Caco-2 (cell line): ENCODE measurements at regions not wholly inside any gene's neighbourhood (a gene's known extent, or its start where the extent isn't known, plus 50 kb on each side); places are given as distances from the start of the nearest gene placed in this dataset.

ENCODE experiments used
- BruUV-seq: library from RNA; stranded (reverse); fragments of 400-500 nt; replicated peaks from 2 replicates; lab custom pipeline; 2021; lab: Mats Ljungman, UMichigan
- CTCF ChIA-PET: fragments of 300-600 bp; sonication (Branson Sonifier 250); formaldehyde crosslinking; loops from one replicate; lab custom pipeline; 2022; ENCODE audit warnings: antibody characterized with exemption; lab: Charles Lee
- POLR2A ChIA-PET: fragments of 300-600 bp; sonication (Branson Sonifier 250); formaldehyde crosslinking; loops from one replicate; lab custom pipeline; 2022; ENCODE audit warnings: antibody characterized with exemption; lab: Charles Lee
- DNase-seq, 2 experiments: peaks; one replicate each; pipeline versions ENCODE4 v3.0.0 to v3.0.0-alpha.2; 2020 to 2022
- H3K27me3 ChIP-seq: replicated peaks from 2 replicates; pipeline ENCODE4 v1.6.0; 2011; ENCODE audit warnings: low read length; ENCODE audit not compliant: control insufficient read depth, insufficient read depth
- H3K36me3 ChIP-seq: 2 replicates; pipeline ENCODE4 v1.5.1; 2011; ENCODE audit warnings: low read length; ENCODE audit not compliant: control insufficient read depth, insufficient read depth
- H3K4me1 ChIP-seq: fragments of 250-450 bp; sonication (Bioruptor Pico); 2 replicates; pipeline ENCODE4 v1.5.1; 2020; ENCODE audit warnings: mild to moderate bottlenecking
- H3K4me3 ChIP-seq: 2 replicates; pipeline ENCODE4 v1.5.1; 2011; ENCODE audit warnings: low read depth, mild to moderate bottlenecking, control low read depth, low read length
- H3K9me3 ChIP-seq: fragments of 250-450 bp; sonication (Bioruptor Pico); 2 replicates; pipeline ENCODE4 v1.5.1; 2020; ENCODE audit warnings: mild to moderate bottlenecking, moderate library complexity
- H3K27ac Mint-ChIP-seq: one replicate; pipeline ENCODE4 v1.8.0; 2022; ENCODE audit warnings: mixed read lengths; ENCODE audit not compliant: unreplicated experiment
- H3K27me3 Mint-ChIP-seq: one replicate; pipeline ENCODE4 v1.8.0; 2022; ENCODE audit warnings: mixed read lengths; ENCODE audit not compliant: insufficient read depth, unreplicated experiment
- H3K36me3 Mint-ChIP-seq: one replicate; pipeline ENCODE4 v1.8.0; 2022; ENCODE audit warnings: mild to moderate bottlenecking, mixed read lengths; ENCODE audit not compliant: insufficient read depth, unreplicated experiment
- H3K4me1 Mint-ChIP-seq: one replicate; pipeline ENCODE4 v1.8.0; 2022; ENCODE audit warnings: low read depth, mixed read lengths; ENCODE audit not compliant: unreplicated experiment
- H3K4me3 Mint-ChIP-seq: one replicate; pipeline ENCODE4 v1.8.0; 2022; ENCODE audit warnings: mild to moderate bottlenecking, moderate library complexity, mixed read lengths; ENCODE audit not compliant: unreplicated experiment
- H3K9me3 Mint-ChIP-seq: one replicate; pipeline ENCODE4 v1.8.0; 2022; ENCODE audit warnings: mixed read lengths; ENCODE audit not compliant: unreplicated experiment
- CTCF ChIP-seq, 2 experiments: fragments of 200-600 bp in 1 of 2; IDR thresholded peaks; 1 replicate in 1 of 2; 2 replicates in 1 of 2; pipeline versions ENCODE4 v1.5.1 to v1.8.0; 2011 to 2022; ENCODE audit warnings: antibody characterized with exemption in 1 of 2, control low read depth in 1 of 2, inconsistent platforms in 1 of 2, low read depth in 1 of 2, low read length in 1 of 2, mild to moderate bottlenecking in 1 of 2, moderate library complexity in 1 of 2; ENCODE audit not compliant: insufficient read depth in 1 of 2, severe bottlenecking in 1 of 2, unreplicated experiment in 1 of 2
- intact Hi-C: fragments of 100-400 bp; cut with micrococcal nuclease; formaldehyde crosslinking; loops from one replicate; pipeline ENCODE4 v1.10.0; 2022; ENCODE audit not compliant: unreplicated experiment

- Mint-ChIP-seq H3K36me3 (no peaks in the 10 kb centered on the region), H3K4me3 (no peak overlapping the region), H3K27me3 (peaks cover 14% of the 10 kb centered on the region), H3K27ac (no peak overlapping the region), H3K9me3 (no peaks in the 10 kb centered on the region), H3K4me1 (no peaks in the 10 kb centered on the region)
- Histone ChIP-seq H3K4me3 (no peak overlapping the region), H3K4me1 (no peaks in the 10 kb centered on the region), H3K36me3 (no peaks in the 10 kb centered on the region), H3K27me3 (no peaks in the 10 kb centered on the region), H3K9me3 (no peaks in the 10 kb centered on the region)
- intact Hi-C loops, result no loop called here
- no peak for TF ChIP-seq CTCF (IDR thresholded peaks at IDR 0.05; ENCODE audit: insufficient read depth in 1 of 2, low read depth in 1 of 2, low read length in 1 of 2, severe bottlenecking in 1 of 2, unreplicated experiment in 1 of 2)
- ChIA-PET CTCF (no interaction called here), POLR2A (no interaction called here)
- no peak for DNase-seq
- BruUV-seq, result no TSS peak
Measured at GRCh38 chr3:10715886-10716285, 100.1 kb upstream of the SLC6A11 start.

- H3K36me3 Mint-ChIP-seq, result no peaks in the 10 kb centered on the region
- H3K27me3 Mint-ChIP-seq, result peaks cover 12% of the 10 kb centered on the region
- Histone ChIP-seq H3K27me3 (no peaks in the 10 kb centered on the region), H3K4me3 (no peak overlapping the region), H3K9me3 (no peaks in the 10 kb centered on the region), H3K4me1 (no peaks in the 10 kb centered on the region), H3K36me3 (no peaks in the 10 kb centered on the region)
- intact Hi-C loops, result no loop called here
- H3K9me3 Mint-ChIP-seq, result no peaks in the 10 kb centered on the region
- CTCF ChIA-PET, result no interaction called here
- POLR2A ChIA-PET, result interaction anchor here (0.6 kb wide), 1 partner anchor 137 kb away, joined by 3 read pairs; no protein-coding TSS in a partner anchor
- no peak for DNase-seq
- no peak overlapping the region for H3K4me3 Mint-ChIP-seq
- H3K27ac Mint-ChIP-seq, result no peak overlapping the region
- no peaks in the 10 kb centered on the region for H3K4me1 Mint-ChIP-seq
- BruUV-seq, result no TSS peak
- TF ChIP-seq CTCF (IDR thresholded peaks at IDR 0.05; ENCODE audit: insufficient read depth in 1 of 2, low read depth in 1 of 2, low read length in 1 of 2, severe bottlenecking in 1 of 2, unreplicated experiment in 1 of 2), result no peak
Measured at GRCh38 chr3:10716964-10717363, 99.1 kb upstream of the SLC6A11 start.

GRCh38 chr3:10717756-10718155, 98.3 kb upstream of the SLC6A11 start:
- intact Hi-C loops, result no loop called here
- Mint-ChIP-seq H3K36me3 (no peaks in the 10 kb centered on the region), H3K4me3 (no peak overlapping the region), H3K4me1 (no peaks in the 10 kb centered on the region), H3K27me3 (peaks cover 9% of the 10 kb centered on the region), H3K9me3 (no peaks in the 10 kb centered on the region), H3K27ac (no peak overlapping the region)
- Histone ChIP-seq H3K27me3 (no peaks in the 10 kb centered on the region), H3K4me1 (no peaks in the 10 kb centered on the region), H3K9me3 (no peaks in the 10 kb centered on the region), H3K4me3 (no peak overlapping the region), H3K36me3 (no peaks in the 10 kb centered on the region)
- POLR2A ChIA-PET, result no interaction called here
- no peak for DNase-seq
- BruUV-seq, result no TSS peak
- CTCF ChIA-PET, result no interaction called here
- TF ChIP-seq CTCF (IDR thresholded peaks at IDR 0.05; ENCODE audit: insufficient read depth in 1 of 2, low read depth in 1 of 2, low read length in 1 of 2, severe bottlenecking in 1 of 2, unreplicated experiment in 1 of 2), result no peak
